Ovary (tissue), 7 donors: ENCODE measurements at regions not wholly inside any gene's neighbourhood (a gene's known extent, or its start where the extent isn't known, plus 50 kb on each side); places are given as distances from the start of the nearest gene placed in this dataset.

ENCODE experiments used
- DNase-seq, 5 donors: peaks; one replicate each; pipeline ENCODE4 v3.0.0-alpha.2; 2019 to 2020
- H3K27ac ChIP-seq, 2 donors: fragments of 200-600 bp; one replicate each; pipeline versions ENCODE4 v1.5.1 to v1.8.0; 2019 to 2022
- H3K27me3 ChIP-seq: fragments of 200-600 bp; one replicate; pipeline ENCODE4 v1.8.0; 2022
- H3K36me3 ChIP-seq: fragments of 200-600 bp; sonication (generic); one replicate; pipeline ENCODE4 v1.5.1; 2019
- H3K4me1 ChIP-seq: one replicate; pipeline ENCODE4 v1.8.1; 2013; ENCODE audit warnings: mild to moderate bottlenecking, moderate library complexity; ENCODE audit not compliant: insufficient read depth
- H3K4me3 ChIP-seq: fragments of 200-600 bp; sonication (generic); one replicate; pipeline ENCODE4 v1.5.1; 2017
- H3K9me3 ChIP-seq, 2 donors: fragments of 200-600 bp in 1 of 2; sonication (generic) in 1 of 2; one replicate each; pipeline versions ENCODE4 v1.5.1 to v1.8.1; 2013 to 2019; ENCODE audit warnings: mild to moderate bottlenecking in 1 of 2, moderate library complexity in 1 of 2
- EP300 ChIP-seq: sonication (generic); formaldehyde crosslinking; IDR thresholded peaks from one replicate; pipeline ENCODE4 v1.6.1; 2017; ENCODE audit warnings: antibody characterized with exemption
- POLR2A ChIP-seq: fragments of 450-650 bp; IDR thresholded peaks from one replicate; pipeline ENCODE4 v1.6.1; 2017; ENCODE audit warnings: antibody characterized with exemption, mild to moderate bottlenecking, moderate library complexity
- WGBS, 3 donors: extraction: QIAGEN DNeasy Blood & Tissue Kit in 1 of 3; methylation state at CpG; one replicate each; pipeline versions ENCODE4 v1.1.5 to v1.1.7; 2013 to 2017; 5-methylcytosine and 5-hydroxymethylcytosine counted together
- intact Hi-C, 4 donors: fragments of 100-400 bp; cut with DNase I; formaldehyde crosslinking; loops; one replicate each; pipeline versions ENCODE4 v1.11.0 to v1.15.1; 2022 to 2023
- TF ChIP-seq, protein P1 (sequence below), 3 donors: fragments of 450-650 bp in 2 of 3; fragments of 200-600 bp in 1 of 3; IDR thresholded peaks; one replicate each; pipeline versions ENCODE4 v1.5.1 to v1.8.0; 2016 to 2022; ENCODE audit warnings: antibody characterized with exemption in 3 of 3, mild to moderate bottlenecking in 1 of 3
- donor health status: DM: no; HTN: no; CAD: no; lungs with moderate emphysema.
- donor health status: DM: no; HTN: no; CAD: no.
- donor health status: Bipolar disorder and iron deficiency.
- donor health status: DM: no; HTN: no; CAD: no.
- donor health status: DM: yes; HTN: yes; CAD: no.

DNA sequence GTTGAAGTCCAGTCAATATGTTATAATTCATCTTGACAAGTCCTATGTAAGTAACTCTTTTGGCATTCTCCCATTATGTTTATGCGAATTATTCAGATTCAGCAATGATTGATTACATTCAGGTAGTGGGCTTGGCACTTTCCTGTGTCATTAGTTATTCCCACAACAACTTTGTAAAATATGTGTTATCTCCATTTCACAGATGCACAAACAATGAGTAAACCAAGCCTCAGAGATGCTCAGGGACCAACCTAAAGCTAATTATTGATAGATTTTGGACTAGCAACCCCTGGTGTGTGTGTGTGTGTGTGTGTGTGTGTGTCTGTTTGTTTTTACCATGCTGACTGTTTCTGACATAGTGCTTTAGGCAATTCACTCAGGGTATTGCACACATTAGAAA, 371.1 kb upstream of the C1orf87 start:
- 78 to 79% (median 79%) methylated on average over 1 of the region's 1 CpG for WGBS, 3 donors
- Histone ChIP-seq H3K27me3 (no peaks in the 10 kb centered on the region), H3K4me1 (no peaks in the 10 kb centered on the region), H3K9me3 (no peaks in the 10 kb centered on the region), H3K36me3 (no peaks in the 10 kb centered on the region), H3K27ac (no peak overlapping the region), H3K4me3 (no peak overlapping the region)
- no peak for TF ChIP-seq POLR2A
- TF ChIP-seq, protein P1, sequence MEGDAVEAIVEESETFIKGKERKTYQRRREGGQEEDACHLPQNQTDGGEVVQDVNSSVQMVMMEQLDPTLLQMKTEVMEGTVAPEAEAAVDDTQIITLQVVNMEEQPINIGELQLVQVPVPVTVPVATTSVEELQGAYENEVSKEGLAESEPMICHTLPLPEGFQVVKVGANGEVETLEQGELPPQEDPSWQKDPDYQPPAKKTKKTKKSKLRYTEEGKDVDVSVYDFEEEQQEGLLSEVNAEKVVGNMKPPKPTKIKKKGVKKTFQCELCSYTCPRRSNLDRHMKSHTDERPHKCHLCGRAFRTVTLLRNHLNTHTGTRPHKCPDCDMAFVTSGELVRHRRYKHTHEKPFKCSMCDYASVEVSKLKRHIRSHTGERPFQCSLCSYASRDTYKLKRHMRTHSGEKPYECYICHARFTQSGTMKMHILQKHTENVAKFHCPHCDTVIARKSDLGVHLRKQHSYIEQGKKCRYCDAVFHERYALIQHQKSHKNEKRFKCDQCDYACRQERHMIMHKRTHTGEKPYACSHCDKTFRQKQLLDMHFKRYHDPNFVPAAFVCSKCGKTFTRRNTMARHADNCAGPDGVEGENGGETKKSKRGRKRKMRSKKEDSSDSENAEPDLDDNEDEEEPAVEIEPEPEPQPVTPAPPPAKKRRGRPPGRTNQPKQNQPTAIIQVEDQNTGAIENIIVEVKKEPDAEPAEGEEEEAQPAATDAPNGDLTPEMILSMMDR (IDR thresholded peaks at IDR 0.05), result no peak
- no peak for TF ChIP-seq EP300
- intact Hi-C loops, result no loop called here
- DNase-seq, result no peak

DNA sequence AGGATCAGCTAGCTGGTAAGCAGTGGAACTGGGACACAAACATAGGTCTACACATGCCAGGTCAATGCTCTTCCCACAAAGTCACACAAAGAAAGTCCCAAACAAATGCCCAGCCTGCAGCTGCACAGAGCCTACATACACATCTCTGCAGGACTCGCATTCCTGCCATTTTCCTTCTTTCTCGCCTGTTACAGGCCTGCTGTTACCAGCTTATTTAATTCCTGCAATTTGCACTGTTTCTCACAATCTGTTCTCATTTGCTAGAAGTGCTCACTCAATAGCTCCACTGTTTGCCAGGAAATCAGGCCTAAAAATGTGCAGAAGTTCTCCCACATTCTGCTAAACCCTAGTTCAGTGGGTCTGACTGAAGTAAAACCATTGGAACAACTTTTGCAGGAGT, 362.6 kb upstream of the C1orf87 start:
- Histone ChIP-seq H3K27ac (no peak overlapping the region), H3K4me3 (no peak overlapping the region), H3K27me3 (no peaks in the 10 kb centered on the region), H3K4me1 (no peaks in the 10 kb centered on the region), H3K36me3 (no peaks in the 10 kb centered on the region), H3K9me3 (no peaks in the 10 kb centered on the region)
- intact Hi-C loops, result no loop called here
- no peak for DNase-seq
- TF ChIP-seq POLR2A, result no peak
- TF ChIP-seq, protein P1 (IDR thresholded peaks at IDR 0.05), result no peak
- no peak for TF ChIP-seq EP300
- 87 to 97% (median 89%) methylated on average over 2 of the region's 2 CpGs for WGBS, 3 donors

DNA sequence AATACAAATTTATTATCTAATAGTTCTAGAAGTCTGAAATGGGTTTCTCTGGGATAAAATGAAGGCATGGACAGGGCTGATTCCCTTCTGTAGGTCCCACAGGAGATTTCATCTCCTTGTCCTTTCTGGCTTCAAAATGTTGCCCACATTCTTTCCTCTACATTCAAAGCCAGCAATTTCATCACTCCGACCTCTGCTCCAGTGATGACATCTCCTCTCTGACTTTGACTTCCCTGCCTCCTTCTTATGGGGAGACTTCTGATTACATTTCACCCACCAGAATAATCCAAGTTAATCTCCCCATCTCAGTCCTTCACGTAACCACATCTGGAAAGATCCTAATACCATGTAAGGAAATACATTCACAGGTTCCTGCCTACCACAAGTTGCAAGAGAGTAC, 358.0 kb upstream of the C1orf87 start:
- 77 to 90% (median 86%) methylated on average over 2 of the region's 2 CpGs for WGBS, 3 donors
- no peak overlapping the region for H3K27ac ChIP-seq
- no peaks in the 10 kb centered on the region for H3K27me3 ChIP-seq
- intact Hi-C loops, result no loop called here
- no peak for TF ChIP-seq POLR2A
- no peak overlapping the region for H3K4me3 ChIP-seq
- H3K36me3 ChIP-seq, result no peaks in the 10 kb centered on the region
- H3K4me1 ChIP-seq, result no peaks in the 10 kb centered on the region
- DNase-seq, result no peak
- H3K9me3 ChIP-seq, result no peaks in the 10 kb centered on the region

DNA sequence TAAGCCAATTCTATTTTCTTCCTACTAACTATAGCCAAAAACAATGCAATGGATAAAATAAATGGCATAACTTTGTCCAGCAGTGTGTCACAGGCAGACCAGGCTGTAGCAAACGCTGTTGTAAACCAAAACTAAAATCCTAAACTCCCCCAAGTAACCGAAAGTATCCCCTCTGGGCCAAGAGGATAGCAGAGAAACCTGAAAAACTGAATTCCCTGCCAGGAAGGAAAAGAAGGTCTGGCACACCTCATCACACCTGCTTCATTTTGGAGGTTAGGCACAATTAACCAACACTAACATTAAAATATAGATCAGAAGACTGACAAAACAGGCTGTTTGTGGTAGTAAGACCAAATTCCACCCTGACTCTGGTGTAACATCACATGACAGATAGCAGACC, 356.8 kb upstream of the C1orf87 start:
- intact Hi-C loops, result no loop called here
- Histone ChIP-seq H3K4me1 (no peaks in the 10 kb centered on the region), H3K36me3 (no peaks in the 10 kb centered on the region), H3K27ac (no peak overlapping the region), H3K9me3 (no peaks in the 10 kb centered on the region), H3K4me3 (no peak overlapping the region), H3K27me3 (no peaks in the 10 kb centered on the region)
- DNase-seq, result no peak
- 50 to 65% (median 58%) methylated on average over 2 of the region's 2 CpGs for WGBS, 3 donors
- TF ChIP-seq, protein P1 (IDR thresholded peaks at IDR 0.05), result no peak
- no peak for TF ChIP-seq POLR2A
- TF ChIP-seq EP300, result no peak

DNA sequence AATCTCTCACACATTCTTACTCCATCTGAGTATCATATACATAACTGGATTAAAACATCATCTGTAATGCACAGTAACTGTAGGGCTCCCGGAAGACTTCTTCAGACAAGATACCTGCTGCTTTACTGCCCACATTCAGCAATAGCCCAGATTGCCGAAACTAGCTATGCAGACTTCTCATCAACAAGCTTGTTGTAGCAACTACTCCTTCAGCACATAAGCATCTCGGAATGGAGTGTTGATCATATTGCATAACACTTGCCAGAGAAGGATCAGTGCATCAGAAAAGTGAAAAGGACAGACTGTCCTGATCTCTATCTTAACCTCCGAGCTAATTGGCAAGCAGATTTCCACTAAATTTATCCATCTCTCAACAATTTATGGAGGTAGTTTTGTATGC, 354.6 kb upstream of the C1orf87 start:
- Histone ChIP-seq H3K36me3 (no peaks in the 10 kb centered on the region), H3K27me3 (no peaks in the 10 kb centered on the region), H3K4me3 (no peak overlapping the region), H3K27ac (no peak overlapping the region), H3K9me3 (no peaks in the 10 kb centered on the region), H3K4me1 (no peaks in the 10 kb centered on the region)
- intact Hi-C loops, result no loop called here
- 74 to 82% (median 74%) methylated on average over 4 of the region's 4 CpGs for WGBS, 3 donors
- no peak for DNase-seq
- TF ChIP-seq, protein P1 (IDR thresholded peaks at IDR 0.05), result no peak
- TF ChIP-seq EP300, result no peak
